Natural killer cell treated with Interleukin-12 subunit alpha and Interleukin-12 subunit beta and Interleukin-15 and Interleukin-18, amount 100 ng/mL, for 72 hours (primary cell): ENCODE measurements at regions not wholly inside any gene's neighbourhood (a gene's known extent, or its start where the extent isn't known, plus 50 kb on each side); places are given as distances from the start of the nearest gene placed in this dataset.
"Not testable (repeated sequence)": the region's sequence is repeated elsewhere in the genome, so short reads cannot be mapped to it uniquely, and the experiment has no call there.

Experiments
- ATAC-seq, 2 donors: fragments of 150-1000 bp; cut with Tn5 transposase in 1 of 2; sonication (Bioruptor Pico), chemical (Tn5 transposase) in 1 of 2; 2 replicates each; pipeline ENCODE4 v1.10.0; 2021
- DNase-seq: peaks from one replicate; pipeline ENCODE4 v3.0.0; 2022; ENCODE audit warnings: low spot score
- H3K27ac Mint-ChIP-seq, 2 donors: 1 replicate in 1 of 2; 2 replicates in 1 of 2; pipeline ENCODE4 v1.8.0; 2022; ENCODE audit warnings: mixed read lengths in 2 of 2, mild to moderate bottlenecking in 1 of 2, moderate library complexity in 1 of 2
- H3K27me3 Mint-ChIP-seq, 2 donors: 1 replicate in 1 of 2; 2 replicates in 1 of 2; pipeline ENCODE4 v1.8.0; 2022; ENCODE audit warnings: mixed read lengths in 2 of 2
- H3K36me3 Mint-ChIP-seq: one replicate; pipeline ENCODE4 v1.8.0; 2022; ENCODE audit warnings: mixed read lengths
- H3K4me1 Mint-ChIP-seq, 2 donors: 1 replicate in 1 of 2; 2 replicates in 1 of 2; pipeline ENCODE4 v1.8.0; 2022; ENCODE audit warnings: low read depth in 2 of 2, mixed read lengths in 2 of 2, mild to moderate bottlenecking in 1 of 2
- H3K4me3 Mint-ChIP-seq: one replicate; pipeline ENCODE4 v1.8.0; 2022; ENCODE audit warnings: mixed read lengths
- H3K9me3 Mint-ChIP-seq: 2 replicates; pipeline ENCODE4 v1.8.0; 2022; ENCODE audit warnings: mixed read lengths

- not testable (repeated sequence) for H3K4me1 Mint-ChIP-seq, H3K27ac Mint-ChIP-seq, H3K4me3 Mint-ChIP-seq, DNase-seq, H3K9me3 Mint-ChIP-seq, ATAC-seq, H3K27me3 Mint-ChIP-seq, H3K36me3 Mint-ChIP-seq
These were observed 273.9 kb upstream of the KLF4 start for GRCh38 chr9:107763469-107763868.

GRCh38 chr9:107761307-107761706 is 271.7 kb upstream of the KLF4 start:
- H3K4me1 Mint-ChIP-seq = no peaks in the 10 kb centered on the region
- DNase-seq (no peak), ATAC-seq (no peak)
- peaks cover 0 to 7% of the 10 kb centered on the region in 2 donors for H3K27me3 Mint-ChIP-seq
- peaks cover 8% of the 10 kb centered on the region for H3K9me3 Mint-ChIP-seq
- no peaks in the 10 kb centered on the region for H3K36me3 Mint-ChIP-seq
- H3K27ac Mint-ChIP-seq = no peak overlapping the region
- H3K4me3 Mint-ChIP-seq = no peak overlapping the region

GRCh38 chr9:107760469-107761242 is 271.1 kb upstream of the KLF4 start:
- Mint-ChIP-seq H3K27me3 (peaks cover 0 to 7% of the 10 kb centered on the region in 2 donors), H3K4me3 (no peak overlapping the region), H3K27ac (no peak overlapping the region), H3K4me1 (no peaks in the 10 kb centered on the region), H3K36me3 (no peaks in the 10 kb centered on the region), H3K9me3 (peaks cover 8% of the 10 kb centered on the region)
- no peak for DNase-seq
- ATAC-seq = no peak

DNA sequence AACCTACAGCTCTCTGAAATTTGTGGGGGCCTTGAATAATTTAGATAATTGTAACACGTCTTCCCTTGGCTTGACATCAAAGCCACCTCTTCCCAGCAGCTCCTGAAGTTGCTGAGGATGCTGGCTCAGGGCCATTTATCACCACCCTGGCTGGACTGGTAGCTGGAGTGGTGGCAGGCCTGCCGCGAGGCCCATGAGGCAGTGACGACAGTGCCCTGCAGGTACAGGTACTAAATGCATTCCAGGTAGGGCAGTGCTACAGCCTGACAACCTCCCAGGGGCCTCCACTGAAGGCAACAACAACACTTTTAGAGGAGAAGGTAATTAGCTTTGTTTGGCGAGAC is 270.2 kb upstream of the KLF4 start:
- DNase-seq = no peak
- no peak for ATAC-seq
- Mint-ChIP-seq H3K4me3 (no peak overlapping the region), H3K9me3 (peaks cover 12% of the 10 kb centered on the region), H3K27ac (no peak overlapping the region), H3K4me1 (no peaks in the 10 kb centered on the region), H3K36me3 (no peaks in the 10 kb centered on the region), H3K27me3 (peaks cover 0 to 4% of the 10 kb centered on the region in 2 donors)

- DNase-seq (no peak), ATAC-seq (no peak)
- Mint-ChIP-seq H3K36me3 (no peaks in the 10 kb centered on the region), H3K27me3 (peaks cover 0 to 4% of the 10 kb centered on the region in 2 donors), H3K27ac (no peak overlapping the region), H3K4me3 (no peak overlapping the region), H3K9me3 (peaks cover 12% of the 10 kb centered on the region), H3K4me1 (no peaks in the 10 kb centered on the region)
These were observed 269.6 kb upstream of the KLF4 start for GRCh38 chr9:107759009-107759822.

GRCh38 chr9:107756091-107756490 is 266.5 kb upstream of the KLF4 start:
- Mint-ChIP-seq H3K27ac (no peak overlapping the region), H3K36me3 (no peaks in the 10 kb centered on the region), H3K4me1 (no peaks in the 10 kb centered on the region), H3K27me3 (peaks cover 0 to 4% of the 10 kb centered on the region in 2 donors), H3K4me3 (no peak overlapping the region), H3K9me3 (peaks cover 9% of the 10 kb centered on the region)
- no peak for ATAC-seq
- no peak for DNase-seq

- Mint-ChIP-seq H3K9me3 (peaks cover 9% of the 10 kb centered on the region), H3K27ac (no peak overlapping the region), H3K36me3 (no peaks in the 10 kb centered on the region), H3K4me3 (no peak overlapping the region), H3K27me3 (no peaks in the 10 kb centered on the region), H3K4me1 (no peaks in the 10 kb centered on the region)
- ATAC-seq (no peak), DNase-seq (no peak)
These were observed 265.7 kb upstream of the KLF4 start for GRCh38 chr9:107755246-107755645.

- H3K4me3 Mint-ChIP-seq = no peak overlapping the region
- ATAC-seq (no peak), DNase-seq (no peak)
- H3K4me1 Mint-ChIP-seq = no peaks in the 10 kb centered on the region
- H3K36me3 Mint-ChIP-seq = no peaks in the 10 kb centered on the region
- H3K27ac Mint-ChIP-seq = no peak overlapping the region
- peaks cover 5% of the 10 kb centered on the region for H3K9me3 Mint-ChIP-seq
- no peaks in the 10 kb centered on the region for H3K27me3 Mint-ChIP-seq
These were observed 262.1 kb upstream of the KLF4 start for GRCh38 chr9:107751567-107752210.

DNA sequence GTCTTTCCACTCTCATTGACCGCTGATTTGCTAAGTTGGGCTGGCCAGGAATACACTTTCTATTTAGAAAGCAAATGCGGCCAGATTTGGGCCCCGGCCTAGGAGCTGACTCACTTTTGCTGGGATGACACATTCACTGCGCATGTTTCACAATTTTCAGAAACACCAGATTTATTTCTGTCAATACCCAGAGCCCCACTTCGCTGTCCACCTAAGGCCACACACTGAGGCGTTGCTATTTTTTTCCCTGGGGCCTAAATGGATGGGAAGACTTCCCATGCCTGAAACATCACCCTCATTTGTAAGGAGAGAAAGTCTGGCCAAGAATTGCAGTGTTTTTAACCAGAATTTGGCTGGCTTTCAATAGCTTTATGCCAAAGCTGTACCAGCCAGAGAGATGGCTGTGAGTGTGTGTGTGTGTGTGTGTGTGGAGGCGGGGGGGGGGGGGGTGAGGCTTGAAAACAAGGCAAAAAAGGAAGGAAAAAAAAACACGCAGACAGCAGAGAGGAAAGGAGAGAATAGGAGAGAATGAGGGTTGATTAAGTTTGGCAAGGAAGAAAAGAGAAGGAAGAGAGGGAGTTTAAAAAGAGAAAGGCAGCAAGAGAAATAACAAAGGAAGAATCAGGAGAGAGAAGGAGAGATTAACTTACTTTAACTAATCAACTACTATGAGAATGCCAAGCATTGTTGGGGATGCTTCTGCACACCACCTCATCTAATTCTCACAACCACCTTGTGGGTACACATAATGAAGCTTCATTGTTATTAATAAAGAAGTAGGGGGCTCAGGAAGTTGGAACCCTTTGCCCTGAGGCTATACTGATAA is 261.4 kb upstream of the KLF4 start:
- Mint-ChIP-seq H3K27me3 (no peaks in the 10 kb centered on the region), H3K27ac (no peak overlapping the region), H3K4me3 (no peak overlapping the region), H3K9me3 (peaks cover 5% of the 10 kb centered on the region), H3K4me1 (no peaks in the 10 kb centered on the region), H3K36me3 (no peaks in the 10 kb centered on the region)
- DNase-seq (no peak), ATAC-seq (no peak)

DNA sequence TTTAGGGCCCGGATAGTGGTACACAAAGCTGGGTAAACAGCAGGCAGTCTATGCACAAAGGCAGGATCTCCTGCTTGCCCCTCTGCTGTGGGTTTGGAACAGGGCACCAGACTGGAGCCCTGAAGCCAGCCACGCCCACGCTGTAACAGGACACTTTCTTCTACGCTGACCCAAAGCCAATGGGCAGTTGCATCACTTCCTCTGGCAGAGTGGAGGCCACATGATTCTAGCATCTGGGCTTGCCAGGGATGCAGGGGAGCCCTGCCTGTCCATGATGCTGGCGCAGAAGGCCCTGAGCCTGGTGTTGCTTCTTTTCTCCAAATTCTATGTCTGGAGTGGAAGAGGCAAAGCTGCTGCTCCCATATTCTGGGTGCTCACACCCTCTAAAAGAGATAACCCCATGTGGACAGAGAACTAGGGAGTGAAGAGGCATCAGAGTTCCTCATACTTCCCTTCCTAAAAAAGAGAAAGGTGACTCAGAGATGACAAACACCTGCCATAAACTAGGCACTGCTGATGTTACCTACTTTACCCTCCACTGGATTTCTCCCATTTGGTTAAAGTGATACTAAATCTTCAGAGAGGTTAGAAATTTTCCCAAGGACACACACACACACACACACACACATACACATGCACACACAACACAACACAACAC is 260.3 kb upstream of the KLF4 start:
- ATAC-seq (peak; percentile 25 to 32), DNase-seq (no peak)
- Mint-ChIP-seq H3K9me3 (no peaks in the 10 kb centered on the region), H3K36me3 (no peaks in the 10 kb centered on the region), H3K27me3 (no peaks in the 10 kb centered on the region), H3K27ac (no peak overlapping the region), H3K4me3 (no peak overlapping the region), H3K4me1 (no peaks in the 10 kb centered on the region)

DNA sequence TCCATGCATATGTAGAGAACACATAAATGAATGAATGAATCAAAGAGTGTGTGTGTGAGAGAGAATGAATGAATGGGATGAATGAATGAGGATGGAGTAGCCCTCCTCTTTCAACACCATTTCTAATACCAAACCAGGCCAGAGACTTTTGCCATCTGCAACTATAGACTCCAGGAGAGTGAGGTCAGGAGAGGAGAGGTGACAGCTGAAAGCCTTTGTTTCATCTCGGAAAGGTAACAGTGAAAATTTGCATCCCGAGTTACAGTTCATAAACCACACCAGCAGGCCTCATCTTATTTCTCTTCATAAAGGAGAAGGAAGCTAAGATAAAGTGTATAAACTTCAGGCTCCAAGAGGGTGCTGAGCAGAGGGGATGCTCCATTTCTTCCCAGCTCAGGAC is 255.3 kb upstream of the KLF4 start:
- Mint-ChIP-seq H3K27me3 (no peaks in the 10 kb centered on the region), H3K4me3 (no peak overlapping the region), H3K9me3 (peaks cover 4% of the 10 kb centered on the region), H3K36me3 (no peaks in the 10 kb centered on the region), H3K27ac (no peak overlapping the region), H3K4me1 (no peaks in the 10 kb centered on the region)
- ATAC-seq (no peak), DNase-seq (no peak)

GRCh38 chr9:107742531-107743309 is 253.2 kb upstream of the KLF4 start:
- DNase-seq (no peak), ATAC-seq (no peak)
- Mint-ChIP-seq H3K9me3 (peaks cover 4% of the 10 kb centered on the region), H3K27me3 (no peaks in the 10 kb centered on the region), H3K36me3 (no peaks in the 10 kb centered on the region), H3K27ac (no peak overlapping the region), H3K4me3 (no peak overlapping the region), H3K4me1 (no peaks in the 10 kb centered on the region)
